HG03439 (cell line): ENCODE measurements at regions not wholly inside any gene's neighbourhood (a gene's known extent, or its start where the extent isn't known, plus 50 kb on each side); places are given as distances from the start of the nearest gene placed in this dataset.

ENCODE experiments used
- ATAC-seq: cut with Tn5 transposase; IDR thresholded peaks from one replicate; pipeline ENCODE4 v1.9.1; 2021; ENCODE audit warnings: mild to moderate bottlenecking, moderate library complexity; ENCODE audit not compliant: unreplicated experiment

DNA sequence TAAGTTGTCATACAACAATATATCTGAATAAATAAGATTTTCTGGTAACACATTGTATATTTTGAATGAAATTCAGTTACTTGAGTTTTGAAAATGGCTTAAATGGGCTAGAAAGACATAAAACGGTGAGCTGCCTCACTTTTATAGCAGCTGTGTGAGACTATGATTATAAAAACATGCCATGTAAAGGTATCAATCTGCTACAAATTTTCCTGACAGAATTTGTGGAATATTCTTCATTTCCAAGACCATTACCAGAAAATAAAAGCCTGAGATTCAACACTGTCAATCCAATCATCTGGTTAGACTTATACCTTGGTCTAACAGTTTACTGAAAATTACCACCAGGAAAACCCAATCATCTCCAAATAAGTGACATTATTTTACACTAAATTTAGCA is 181.1 kb downstream of the SPCS3 start:
- no peak for ATAC-seq

DNA sequence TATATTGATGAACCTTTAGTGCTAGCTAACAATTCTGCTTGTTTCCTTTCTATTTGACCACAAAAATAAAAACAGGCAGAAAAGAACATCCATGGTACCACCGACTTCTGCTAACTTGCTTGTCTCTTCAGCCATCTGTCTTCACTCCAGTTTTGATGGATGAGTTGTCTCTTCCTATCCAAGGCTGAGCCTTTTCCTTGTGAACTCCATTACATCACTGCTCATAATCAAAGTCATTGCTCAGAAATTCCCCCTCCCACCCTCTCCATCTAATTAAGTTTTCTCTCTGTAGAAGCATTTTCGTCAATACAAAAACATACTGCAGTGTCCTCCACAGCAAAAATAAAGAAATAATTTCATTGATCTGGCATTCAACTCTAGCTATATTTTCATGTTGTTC is 184.4 kb downstream of the SPCS3 start:
- ATAC-seq = no peak

DNA sequence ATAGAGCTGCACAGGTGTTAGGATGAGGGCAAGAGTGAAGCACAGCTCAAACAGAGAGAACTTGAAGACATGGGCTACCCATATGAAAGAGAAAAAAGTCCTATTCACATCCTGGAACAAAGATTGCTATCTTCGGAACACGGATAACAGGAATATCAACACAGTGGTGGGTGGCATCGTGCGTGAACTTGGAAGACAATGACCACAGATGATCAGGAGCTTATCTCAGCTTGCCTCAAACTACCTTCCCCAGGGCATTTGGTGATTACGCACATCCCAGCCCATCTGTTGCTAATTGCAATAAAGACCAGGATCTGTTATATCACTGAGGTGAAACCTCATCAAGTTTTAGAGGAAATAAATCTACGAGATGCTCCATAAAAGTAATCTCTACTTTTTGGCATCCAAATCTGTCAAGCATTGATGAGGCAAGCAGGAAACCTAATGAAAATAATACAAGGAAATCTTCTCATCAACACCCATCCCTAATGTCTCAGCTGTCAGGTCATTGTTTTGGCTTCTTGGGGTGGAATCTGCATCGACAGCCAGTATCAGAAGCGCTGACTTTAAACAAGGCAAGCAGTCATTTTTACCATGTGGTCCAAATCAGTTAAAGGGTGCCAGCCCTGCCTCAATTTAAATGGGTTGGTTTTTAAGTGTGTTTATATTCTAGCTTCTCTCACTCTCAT is 188.2 kb downstream of the SPCS3 start:
- no peak for ATAC-seq

DNA sequence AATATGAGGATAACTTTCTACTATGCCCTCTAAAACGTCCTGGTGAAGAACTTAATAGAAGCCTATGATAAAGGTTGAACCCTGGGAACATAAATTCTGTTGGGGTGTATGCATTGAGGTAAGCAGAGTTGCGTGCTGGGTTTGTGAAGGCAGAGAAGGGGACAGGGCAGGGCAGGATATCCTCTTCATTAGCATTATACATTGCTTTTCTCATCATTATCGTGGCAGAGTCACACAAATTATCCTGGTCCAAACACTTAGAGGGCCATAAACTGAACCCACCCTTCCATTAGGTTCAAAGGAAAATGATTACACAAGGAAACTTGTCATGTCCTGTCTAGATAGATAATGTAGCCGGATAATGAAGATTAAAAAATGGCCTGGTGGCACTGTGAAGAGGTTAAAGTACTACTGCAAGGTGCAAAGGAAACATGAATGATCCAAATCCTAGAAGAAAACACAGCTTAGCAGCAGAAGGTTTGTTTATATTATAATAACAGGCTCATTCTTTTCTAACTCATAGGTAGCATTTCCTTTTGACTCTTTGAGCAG is 189.1 kb downstream of the SPCS3 start:
- no peak for ATAC-seq

DNA sequence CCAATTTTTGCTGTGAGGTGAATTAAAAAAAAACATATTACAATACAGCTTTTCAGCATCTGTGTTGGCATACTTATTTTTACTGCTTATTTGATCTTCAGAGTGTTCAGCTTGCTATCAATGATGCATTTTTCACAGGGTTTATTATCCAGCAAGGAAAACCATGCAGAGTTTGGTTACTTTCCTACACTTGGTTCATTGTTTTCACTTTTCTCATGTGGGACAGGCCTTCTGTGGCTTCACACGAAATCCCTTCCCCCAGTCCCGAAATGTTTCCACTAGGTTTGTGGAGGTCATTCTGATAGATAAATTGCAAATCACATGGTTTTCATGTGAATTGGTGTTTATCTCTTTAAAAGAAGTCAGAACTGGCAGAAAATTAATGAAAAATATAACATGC is 205.8 kb downstream of the SPCS3 start:
- ATAC-seq = no peak

DNA sequence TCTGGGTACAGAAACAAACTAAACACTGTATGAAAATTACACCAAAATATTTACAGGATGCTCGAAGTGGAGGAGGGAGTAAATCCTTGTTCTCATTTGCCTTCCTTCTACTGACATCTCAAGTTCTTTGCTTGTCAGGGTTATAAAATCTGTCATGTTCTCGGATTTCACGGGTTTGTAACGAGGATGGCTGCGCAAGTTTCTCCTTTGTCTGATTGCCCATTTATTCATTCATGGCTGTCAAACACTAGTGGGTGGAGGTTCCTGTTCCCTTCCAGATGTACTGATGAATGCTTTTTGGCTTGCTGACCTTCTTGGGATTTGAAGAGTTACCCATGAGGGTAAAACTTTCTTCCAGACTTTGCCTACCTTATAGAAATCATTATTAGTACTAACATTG is 206.9 kb downstream of the SPCS3 start:
- no peak for ATAC-seq

DNA sequence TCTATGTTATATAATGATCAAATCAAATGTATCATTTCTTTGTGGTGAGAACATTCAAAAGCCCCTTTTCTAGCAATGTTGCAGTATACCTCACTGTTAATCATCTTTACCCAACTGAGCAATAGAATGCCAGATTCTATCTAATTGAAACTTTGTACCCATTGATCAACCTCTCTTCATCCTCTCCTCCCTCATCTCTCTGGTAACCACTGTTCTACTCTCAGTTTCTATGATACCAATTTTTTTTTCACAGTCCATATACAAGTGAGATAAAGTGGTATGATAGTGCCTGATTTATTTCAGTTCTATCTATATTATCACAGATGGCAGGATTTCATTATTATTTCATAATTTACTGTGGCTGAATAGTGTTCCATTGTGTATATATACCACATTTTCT is 209.8 kb downstream of the SPCS3 start:
- ATAC-seq = no peak

DNA sequence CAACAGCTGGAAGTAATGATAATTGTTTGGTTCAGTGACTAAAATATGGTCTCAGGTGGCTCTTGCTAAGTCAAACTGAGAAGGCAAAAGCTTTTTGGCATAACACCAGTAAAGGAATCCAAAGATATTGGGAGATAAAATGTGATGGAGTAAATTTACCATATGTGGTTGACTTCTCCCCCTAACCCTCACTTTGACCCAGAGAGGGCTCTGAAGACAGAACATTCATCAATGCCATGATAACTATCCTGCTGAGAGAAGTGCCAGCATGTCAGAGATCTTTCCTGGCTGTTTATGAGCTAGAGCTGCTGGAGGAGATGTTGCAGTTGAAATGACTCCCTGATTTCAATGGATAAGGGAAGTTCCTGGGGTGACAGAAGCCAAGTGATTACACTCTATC is 213.4 kb downstream of the SPCS3 start:
- no peak for ATAC-seq

DNA sequence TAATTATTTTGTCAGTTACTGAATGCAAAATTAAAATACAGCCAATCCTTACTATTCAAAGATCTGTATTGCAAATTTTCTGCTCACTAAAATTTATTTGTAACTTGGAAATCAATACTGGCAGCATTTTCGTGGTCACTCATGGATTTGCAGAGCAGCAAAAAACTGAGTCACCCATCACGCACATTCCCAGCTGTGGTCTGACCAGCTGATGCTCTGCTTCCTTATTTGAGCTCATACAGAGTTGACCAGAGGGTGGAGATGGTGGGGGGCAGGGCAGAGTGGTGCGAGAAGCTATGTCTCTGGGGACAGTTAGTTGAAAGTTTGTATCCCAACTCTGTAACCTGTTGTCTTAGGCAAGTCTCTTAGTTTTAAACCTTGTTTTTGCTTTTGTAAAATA is 214.8 kb downstream of the SPCS3 start:
- no peak for ATAC-seq

DNA sequence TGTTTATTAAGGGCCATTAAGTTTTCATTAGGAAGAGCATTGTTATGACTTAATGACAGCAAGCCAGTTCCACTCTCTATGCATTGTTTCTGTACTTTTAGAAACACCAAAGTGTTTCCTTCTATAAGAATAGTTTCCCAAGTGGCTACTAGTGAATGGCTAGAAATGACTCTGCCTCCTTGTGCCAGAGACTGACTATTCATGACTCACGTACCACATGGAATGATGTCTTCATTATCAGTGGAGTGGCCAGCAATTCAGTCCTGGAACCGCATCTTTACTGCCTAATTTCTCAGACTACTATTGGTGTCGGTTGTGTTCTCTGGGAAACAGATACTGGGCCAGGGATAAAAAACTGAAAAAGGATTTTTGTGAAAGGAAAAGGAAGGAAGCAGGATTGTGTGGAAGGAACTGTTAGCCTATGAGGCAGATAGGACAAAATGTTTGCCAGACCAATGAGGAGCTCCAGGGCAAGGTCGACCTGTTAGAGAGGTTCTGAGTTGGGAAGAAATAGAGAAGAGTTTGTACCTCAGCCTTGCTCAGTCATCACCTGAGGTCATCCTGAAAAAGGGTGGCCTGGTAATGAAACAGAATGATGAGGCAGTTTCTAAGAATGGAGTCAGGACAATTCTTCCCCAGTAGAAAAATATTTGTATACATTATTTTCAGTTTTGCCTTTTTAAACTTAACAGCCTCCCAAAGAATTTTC is 218.6 kb downstream of the SPCS3 start:
- no peak for ATAC-seq

DNA sequence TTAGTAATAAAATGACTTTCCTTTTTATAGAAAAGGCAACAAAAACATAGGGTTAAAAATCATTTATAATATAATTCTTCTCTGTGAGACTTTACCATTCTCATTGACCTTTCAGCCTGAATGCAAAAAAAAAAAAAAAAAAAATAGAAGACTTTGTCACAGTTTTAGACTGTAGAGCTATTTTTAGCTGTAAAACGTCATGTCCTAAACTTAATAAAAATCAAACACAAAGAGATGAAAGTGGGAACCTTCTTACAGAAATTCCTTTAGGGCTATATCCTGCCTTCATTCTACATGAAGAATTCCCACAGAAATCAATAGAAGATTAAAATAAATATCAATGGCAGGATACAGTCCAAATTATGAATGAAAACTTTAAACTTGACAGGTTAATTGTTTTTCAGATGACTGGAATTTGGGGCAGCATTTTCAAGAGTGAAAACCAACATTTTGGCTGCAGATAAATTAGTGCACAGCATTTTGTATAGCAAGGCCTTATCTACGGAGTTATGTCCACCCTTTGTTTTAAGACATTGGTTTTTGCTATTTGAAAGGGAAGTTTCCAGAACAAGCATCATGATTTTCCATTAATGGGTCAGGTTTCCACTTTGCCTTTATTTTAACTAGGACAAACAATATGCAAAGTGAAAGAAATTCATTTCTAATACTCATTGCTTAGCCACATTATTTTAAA is 219.5 kb downstream of the SPCS3 start:
- no peak for ATAC-seq

DNA sequence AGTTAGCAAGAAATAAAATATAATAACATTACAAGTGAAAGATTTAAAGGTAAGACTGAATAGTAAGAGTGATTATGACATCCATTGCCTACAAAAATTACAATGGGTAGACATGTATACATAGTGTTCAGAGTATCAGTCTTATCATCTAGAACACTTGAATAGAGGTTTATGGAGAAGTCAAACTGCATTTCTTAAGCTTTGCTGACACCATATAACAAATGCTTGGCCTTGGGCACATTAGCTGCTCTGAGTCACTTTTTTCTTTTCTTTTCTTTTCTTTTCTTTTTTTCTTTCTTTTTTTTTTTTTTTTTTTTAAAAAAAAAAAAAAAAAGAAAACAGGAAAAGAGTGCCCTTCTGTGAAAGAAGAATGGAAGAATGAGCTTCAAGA is 220.0 kb downstream of the SPCS3 start:
- ATAC-seq = no peak

DNA sequence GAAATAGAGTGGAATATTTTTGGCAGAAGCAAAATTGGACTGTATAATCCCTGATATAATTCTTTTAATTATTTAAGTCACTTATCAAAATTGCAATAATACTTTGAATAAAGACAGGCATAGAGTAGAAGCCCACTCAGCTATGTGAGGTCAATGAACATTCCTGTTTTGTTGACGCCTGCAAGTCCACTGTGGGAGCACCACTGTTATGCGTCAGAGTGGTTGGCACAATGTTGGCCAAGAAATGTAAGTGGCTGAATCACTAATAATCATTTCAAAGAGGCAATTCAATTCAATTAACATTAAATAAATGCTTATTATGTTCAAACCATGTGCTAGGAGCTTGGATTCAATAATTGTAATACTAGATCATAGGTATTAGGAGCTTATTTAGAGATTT is 221.0 kb downstream of the SPCS3 start:
- no peak for ATAC-seq

DNA sequence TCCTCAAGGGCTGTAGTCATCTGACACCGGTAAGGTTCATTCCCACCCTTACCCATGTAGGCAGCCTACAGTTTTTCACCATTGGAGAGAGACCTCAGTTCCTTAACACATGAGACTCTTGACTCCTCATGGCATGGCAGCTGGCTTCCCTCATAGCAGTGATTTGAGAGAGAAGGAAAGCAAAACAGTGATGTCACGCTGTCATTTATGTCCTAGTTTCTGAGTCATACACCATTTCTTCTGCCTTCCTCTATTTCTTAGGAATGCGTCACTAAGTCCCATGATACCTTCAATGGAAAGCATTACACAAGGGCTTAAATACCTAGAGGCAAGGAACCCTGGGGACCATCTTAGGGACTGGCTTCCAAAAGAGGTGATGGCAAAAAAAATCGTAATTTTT is 226.1 kb downstream of the SPCS3 start:
- ATAC-seq = no peak

DNA sequence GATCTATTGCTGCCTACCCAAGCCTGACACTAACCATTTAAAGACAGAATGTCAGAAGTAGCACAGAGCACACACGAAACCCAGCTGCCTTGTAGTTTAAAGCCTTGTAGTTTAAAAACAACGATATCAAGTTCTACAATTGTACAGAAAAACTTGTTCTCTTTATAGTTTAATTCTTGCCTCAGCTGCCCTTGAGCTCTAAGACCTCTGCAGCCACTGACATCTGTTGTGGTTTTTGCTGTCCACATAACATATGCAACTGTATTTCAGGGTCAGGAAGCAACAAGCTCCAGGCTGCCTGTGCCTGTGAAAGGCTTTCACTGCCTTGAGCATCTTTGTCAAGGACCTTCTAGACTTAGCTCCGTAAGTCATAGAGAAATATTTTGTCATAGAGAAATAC is 227.2 kb downstream of the SPCS3 start:
- ATAC-seq = no peak

DNA sequence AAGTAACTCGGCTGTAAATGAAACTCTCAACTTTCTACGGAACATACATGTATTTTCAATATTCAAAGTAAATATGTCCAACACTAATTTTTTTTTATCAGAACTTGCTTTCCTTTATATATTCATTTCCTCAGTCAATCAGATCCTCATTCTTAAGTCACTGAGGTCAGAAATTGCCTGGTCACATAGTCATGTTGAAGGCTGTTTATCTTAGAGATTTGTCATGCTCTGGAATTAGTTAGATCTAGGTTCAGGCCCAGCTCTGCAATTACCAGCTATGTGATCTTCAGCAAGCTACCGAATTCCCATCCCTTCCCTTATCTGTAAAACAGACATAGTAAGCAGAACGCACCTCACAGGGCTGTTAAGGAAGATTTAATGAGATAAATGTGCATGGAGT is 228.8 kb downstream of the SPCS3 start:
- ATAC-seq = no peak

DNA sequence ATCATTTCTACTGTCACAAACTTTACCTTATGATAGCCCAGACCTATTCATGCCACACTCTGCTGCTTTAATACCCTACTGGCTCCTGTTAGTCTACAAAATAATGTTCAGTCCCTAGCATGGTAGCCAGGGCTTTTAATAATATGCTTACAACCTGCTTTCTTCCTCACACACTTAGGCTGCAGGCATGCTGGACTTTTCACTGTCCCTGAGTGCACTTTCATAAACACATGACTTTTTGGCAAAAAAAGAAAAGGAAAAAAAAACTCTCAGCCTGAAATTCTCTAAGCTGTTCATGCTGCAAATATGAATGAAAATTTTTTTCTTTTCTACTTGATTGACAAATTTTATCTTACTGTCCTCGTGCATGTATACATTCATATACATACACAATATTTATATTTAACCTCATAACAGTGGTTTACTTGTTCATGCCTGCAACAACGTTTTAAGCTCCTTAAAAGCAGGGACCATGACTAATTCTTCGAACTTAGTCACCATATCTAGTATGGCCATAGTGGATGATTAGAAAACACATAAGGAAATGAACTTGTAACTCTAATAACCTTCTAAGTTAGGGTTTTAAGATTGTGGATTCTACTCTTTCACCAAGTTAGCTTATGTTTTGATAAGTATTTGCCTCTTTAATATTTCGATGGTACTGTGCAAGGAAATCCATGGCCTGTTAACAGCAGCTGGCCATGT is 229.5 kb downstream of the SPCS3 start:
- ATAC-seq = no peak

DNA sequence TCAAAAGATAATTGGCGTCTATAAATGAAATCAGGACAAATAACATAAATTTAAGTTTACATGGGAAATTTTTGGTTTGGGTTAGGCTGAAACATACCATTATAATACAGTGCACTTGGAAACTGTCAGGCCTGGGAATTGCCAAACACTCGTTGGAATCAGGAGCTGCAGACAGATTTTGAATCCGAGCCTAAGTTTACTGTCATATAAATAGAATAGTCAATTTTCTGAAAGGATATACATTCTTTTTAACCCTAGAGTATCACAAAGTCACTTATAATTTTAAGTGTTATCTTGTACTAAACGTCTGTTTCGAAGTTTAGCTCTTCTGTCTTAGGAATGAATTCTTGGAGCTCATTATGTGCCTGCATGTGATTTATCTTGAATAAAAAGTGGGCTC is 234.1 kb downstream of the VEGFC start:
- no peak for ATAC-seq

DNA sequence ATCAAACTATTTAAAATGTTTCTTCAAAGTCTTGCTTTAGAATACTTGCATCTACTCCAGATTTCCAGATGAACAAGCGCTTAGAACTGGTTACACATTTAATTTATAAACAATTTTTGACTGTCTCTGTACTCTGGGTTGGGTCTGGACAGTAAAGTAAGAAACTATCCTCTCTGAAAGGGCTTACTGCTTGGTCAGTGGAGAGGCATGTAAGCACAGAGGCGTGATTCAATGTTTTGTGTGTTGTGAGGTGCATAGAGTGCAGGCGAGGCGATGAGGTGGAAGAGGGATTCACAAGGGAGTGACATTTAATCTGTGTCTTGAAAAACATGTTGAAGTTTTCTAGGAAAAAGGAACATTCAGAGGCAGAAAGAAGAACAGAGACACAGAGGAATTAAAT is 231.4 kb downstream of the VEGFC start:
- ATAC-seq = no peak

DNA sequence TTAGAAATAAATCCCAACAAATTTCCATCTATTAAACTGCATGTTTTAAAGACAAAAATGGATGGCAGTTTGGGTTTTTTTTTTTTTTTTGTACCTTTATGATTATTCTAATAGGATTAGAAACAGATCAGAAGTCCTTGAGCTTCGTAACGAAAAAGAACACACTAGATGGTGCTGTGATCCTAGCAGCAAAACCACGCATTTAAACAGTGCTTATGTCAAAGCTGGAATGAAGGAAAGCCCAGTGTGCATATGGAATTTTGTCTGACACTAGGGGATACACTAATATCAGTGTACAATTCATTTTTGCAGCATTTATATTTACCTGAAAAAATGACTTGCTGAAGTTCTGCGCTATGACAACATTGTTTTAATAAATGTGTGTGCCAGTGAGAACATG is 229.1 kb downstream of the VEGFC start:
- no peak for ATAC-seq

DNA sequence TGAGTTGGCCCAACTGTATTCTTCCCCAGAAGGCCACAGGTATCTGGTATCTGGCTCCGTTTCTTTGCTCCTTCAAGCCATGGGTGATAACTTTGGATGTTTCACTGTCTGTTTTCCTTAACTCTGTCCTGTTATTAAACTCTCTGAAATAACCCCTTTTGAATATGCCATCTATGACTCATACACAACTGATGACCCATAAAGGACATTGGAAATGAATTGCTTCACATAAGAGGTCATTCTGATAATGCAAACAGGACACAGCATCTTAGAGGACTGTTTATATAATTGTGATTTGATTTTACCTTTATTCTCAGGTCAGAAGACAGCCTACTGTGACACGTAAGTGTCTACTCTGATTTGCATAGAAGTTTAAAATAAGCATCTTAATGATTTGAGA is 227.7 kb downstream of the VEGFC start:
- no peak for ATAC-seq
